ENCODE measurements at regions not wholly inside any gene's neighbourhood (a gene's known extent, or its start where the extent isn't known, plus 50 kb on each side); places are given as distances from the start of the nearest gene placed in this dataset.

DNA sequence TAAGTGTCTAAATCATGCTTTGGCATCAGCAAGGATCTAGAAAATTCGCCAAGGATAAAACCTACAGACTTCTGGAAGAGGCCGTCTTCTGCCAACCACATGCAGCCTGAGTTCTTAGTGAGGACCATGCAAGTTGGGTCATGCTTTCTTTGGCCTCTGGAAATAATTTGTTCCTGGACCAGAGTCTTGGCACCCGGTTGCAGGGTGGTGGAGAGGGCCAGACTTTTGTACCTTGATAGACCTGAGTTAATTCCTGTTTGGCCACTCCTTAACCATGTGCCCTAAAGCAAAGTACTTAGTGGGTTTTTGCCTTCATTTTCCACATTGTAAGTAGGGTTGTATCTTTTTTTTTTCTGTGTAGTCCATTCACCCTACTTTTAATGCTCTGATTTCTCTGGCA lies 283.4 kb upstream of the IRX5 start:
- Histone ChIP-seq H3K9ac (ENCODE audit: low read length) (no peak overlapping the region), H4K20me1 (ENCODE audit: insufficient read depth) (no peaks in the 10 kb centered on the region), H3K79me2 (replicated peaks; ENCODE audit: insufficient read depth, low read length) (no peaks in the 10 kb centered on the region), H3K36me3 (ENCODE audit: insufficient read depth, low read length) (no peaks in the 10 kb centered on the region), H2AFZ (ENCODE audit: low read depth, low read length) (no peak overlapping the region), H3F3A (ENCODE audit: insufficient read depth, low read length, poor library complexity, severe bottlenecking) (no peaks in the 10 kb centered on the region), H3K9me2 (ENCODE audit: insufficient read depth, low read length) (no peaks in the 10 kb centered on the region), H3K27me3 (ENCODE audit: insufficient read depth, low read depth, low read length) (peaks cover 46% of the 10 kb centered on the region), H3K9me3 (ENCODE audit: low read length) (no peaks in the 10 kb centered on the region), H3K4me3 (ENCODE audit: low read length) (no peak overlapping the region), H3K27ac (ENCODE audit: low read length) (no peak overlapping the region), H3K4me2 (ENCODE audit: low read length) (no peak overlapping the region)
- TF ChIP-seq POLR2AphosphoS5 (IDR thresholded peaks at IDR 0.05) (no peak), SMC3 (conservative IDR thresholded peaks at IDR 0.05; ENCODE audit: poor library complexity) (no peak), RAD21 (conservative IDR thresholded peaks at IDR 0.05) (no peak), MXI1 (conservative IDR thresholded peaks at IDR 0.05; ENCODE audit: poor library complexity, severe bottlenecking) (no peak), TAF1 (IDR thresholded peaks at IDR 0.05; ENCODE audit: low read depth) (no peak), EZH2 (IDR thresholded peaks at IDR 0.05; ENCODE audit: borderline replicate concordance, insufficient read depth, low read length, poor library complexity, severe bottlenecking) (no peak), EP300 (conservative IDR thresholded peaks at IDR 0.05; ENCODE audit: poor library complexity, severe bottlenecking) (no peak)
- TF ChIP-seq, protein P1, sequence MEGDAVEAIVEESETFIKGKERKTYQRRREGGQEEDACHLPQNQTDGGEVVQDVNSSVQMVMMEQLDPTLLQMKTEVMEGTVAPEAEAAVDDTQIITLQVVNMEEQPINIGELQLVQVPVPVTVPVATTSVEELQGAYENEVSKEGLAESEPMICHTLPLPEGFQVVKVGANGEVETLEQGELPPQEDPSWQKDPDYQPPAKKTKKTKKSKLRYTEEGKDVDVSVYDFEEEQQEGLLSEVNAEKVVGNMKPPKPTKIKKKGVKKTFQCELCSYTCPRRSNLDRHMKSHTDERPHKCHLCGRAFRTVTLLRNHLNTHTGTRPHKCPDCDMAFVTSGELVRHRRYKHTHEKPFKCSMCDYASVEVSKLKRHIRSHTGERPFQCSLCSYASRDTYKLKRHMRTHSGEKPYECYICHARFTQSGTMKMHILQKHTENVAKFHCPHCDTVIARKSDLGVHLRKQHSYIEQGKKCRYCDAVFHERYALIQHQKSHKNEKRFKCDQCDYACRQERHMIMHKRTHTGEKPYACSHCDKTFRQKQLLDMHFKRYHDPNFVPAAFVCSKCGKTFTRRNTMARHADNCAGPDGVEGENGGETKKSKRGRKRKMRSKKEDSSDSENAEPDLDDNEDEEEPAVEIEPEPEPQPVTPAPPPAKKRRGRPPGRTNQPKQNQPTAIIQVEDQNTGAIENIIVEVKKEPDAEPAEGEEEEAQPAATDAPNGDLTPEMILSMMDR (IDR thresholded peaks at IDR 0.05; ENCODE audit: poor library complexity, severe bottlenecking): no peak
- TF ChIP-seq, protein P2, sequence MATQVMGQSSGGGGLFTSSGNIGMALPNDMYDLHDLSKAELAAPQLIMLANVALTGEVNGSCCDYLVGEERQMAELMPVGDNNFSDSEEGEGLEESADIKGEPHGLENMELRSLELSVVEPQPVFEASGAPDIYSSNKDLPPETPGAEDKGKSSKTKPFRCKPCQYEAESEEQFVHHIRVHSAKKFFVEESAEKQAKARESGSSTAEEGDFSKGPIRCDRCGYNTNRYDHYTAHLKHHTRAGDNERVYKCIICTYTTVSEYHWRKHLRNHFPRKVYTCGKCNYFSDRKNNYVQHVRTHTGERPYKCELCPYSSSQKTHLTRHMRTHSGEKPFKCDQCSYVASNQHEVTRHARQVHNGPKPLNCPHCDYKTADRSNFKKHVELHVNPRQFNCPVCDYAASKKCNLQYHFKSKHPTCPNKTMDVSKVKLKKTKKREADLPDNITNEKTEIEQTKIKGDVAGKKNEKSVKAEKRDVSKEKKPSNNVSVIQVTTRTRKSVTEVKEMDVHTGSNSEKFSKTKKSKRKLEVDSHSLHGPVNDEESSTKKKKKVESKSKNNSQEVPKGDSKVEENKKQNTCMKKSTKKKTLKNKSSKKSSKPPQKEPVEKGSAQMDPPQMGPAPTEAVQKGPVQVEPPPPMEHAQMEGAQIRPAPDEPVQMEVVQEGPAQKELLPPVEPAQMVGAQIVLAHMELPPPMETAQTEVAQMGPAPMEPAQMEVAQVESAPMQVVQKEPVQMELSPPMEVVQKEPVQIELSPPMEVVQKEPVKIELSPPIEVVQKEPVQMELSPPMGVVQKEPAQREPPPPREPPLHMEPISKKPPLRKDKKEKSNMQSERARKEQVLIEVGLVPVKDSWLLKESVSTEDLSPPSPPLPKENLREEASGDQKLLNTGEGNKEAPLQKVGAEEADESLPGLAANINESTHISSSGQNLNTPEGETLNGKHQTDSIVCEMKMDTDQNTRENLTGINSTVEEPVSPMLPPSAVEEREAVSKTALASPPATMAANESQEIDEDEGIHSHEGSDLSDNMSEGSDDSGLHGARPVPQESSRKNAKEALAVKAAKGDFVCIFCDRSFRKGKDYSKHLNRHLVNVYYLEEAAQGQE (IDR thresholded peaks at IDR 0.05; ENCODE audit: borderline replicate concordance): no peak

DNA sequence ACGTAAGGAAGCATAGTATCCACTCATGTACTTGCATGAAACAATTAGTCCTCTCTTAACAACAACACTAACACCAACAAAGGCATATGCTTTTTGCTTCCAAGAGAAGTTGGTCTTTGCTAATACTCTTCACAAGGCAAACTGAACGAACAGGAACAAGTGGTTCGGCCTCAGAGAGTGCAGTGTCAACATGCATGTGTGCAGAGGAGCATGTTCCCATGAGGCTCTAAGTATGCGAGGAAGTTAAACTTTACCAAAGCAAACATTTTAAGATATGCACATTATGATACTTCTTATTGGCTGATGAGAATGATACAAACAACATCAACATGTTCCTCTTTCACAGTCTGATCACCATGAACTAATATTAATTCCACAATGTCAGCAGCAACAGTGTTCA lies 285.3 kb upstream of the IRX5 start:
- no peaks in the 10 kb centered on the region for H4K20me1 ChIP-seq (ENCODE audit: insufficient read depth)
- H3F3A ChIP-seq (ENCODE audit: insufficient read depth, low read length, poor library complexity, severe bottlenecking): no peaks in the 10 kb centered on the region
- no peak overlapping the region for H2AFZ ChIP-seq (ENCODE audit: low read depth, low read length)
- no peaks in the 10 kb centered on the region for H3K79me2 ChIP-seq (replicated peaks; ENCODE audit: insufficient read depth, low read length)
- no peaks in the 10 kb centered on the region for H3K9me3 ChIP-seq (ENCODE audit: low read length)
- peaks cover 37% of the 10 kb centered on the region for H3K27me3 ChIP-seq (ENCODE audit: insufficient read depth, low read depth, low read length)
- H3K9me2 ChIP-seq (ENCODE audit: insufficient read depth, low read length): no peaks in the 10 kb centered on the region
- H3K4me3 ChIP-seq (ENCODE audit: low read length): no peak overlapping the region
- H3K27ac ChIP-seq (ENCODE audit: low read length): no peak overlapping the region
- TF ChIP-seq EP300 (conservative IDR thresholded peaks at IDR 0.05; ENCODE audit: poor library complexity, severe bottlenecking): no peak
- TF ChIP-seq RAD21 (conservative IDR thresholded peaks at IDR 0.05): no peak
- TF ChIP-seq, protein P2 (IDR thresholded peaks at IDR 0.05; ENCODE audit: borderline replicate concordance): no peak
- TF ChIP-seq TAF1 (IDR thresholded peaks at IDR 0.05; ENCODE audit: low read depth): no peak
- TF ChIP-seq POLR2AphosphoS5 (IDR thresholded peaks at IDR 0.05): no peak
- TF ChIP-seq SMC3 (conservative IDR thresholded peaks at IDR 0.05; ENCODE audit: poor library complexity): no peak
- TF ChIP-seq, protein P1 (IDR thresholded peaks at IDR 0.05; ENCODE audit: poor library complexity, severe bottlenecking): no peak
- TF ChIP-seq MXI1 (conservative IDR thresholded peaks at IDR 0.05; ENCODE audit: poor library complexity, severe bottlenecking): no peak
- no peak for TF ChIP-seq EZH2 (IDR thresholded peaks at IDR 0.05; ENCODE audit: borderline replicate concordance, insufficient read depth, low read length, poor library complexity, severe bottlenecking)
- H3K36me3 ChIP-seq (ENCODE audit: insufficient read depth, low read length): no peaks in the 10 kb centered on the region
- no peak overlapping the region for H3K4me2 ChIP-seq (ENCODE audit: low read length)
- no peak overlapping the region for H3K9ac ChIP-seq (ENCODE audit: low read length)
